DOHH2 (cell line): ENCODE measurements at regions not wholly inside any gene's neighbourhood (a gene's known extent, or its start where the extent isn't known, plus 50 kb on each side); places are given as distances from the start of the nearest gene placed in this dataset.

Experiments used
- H3F3A ChIP-seq: fragments of 200-600 bp; sonication (generic), shearing (Covaris generic); 2 replicates; pipeline ENCODE4 v1.6.0; 2016; ENCODE audit warnings: antibody characterized with exemption, mild to moderate bottlenecking; ENCODE audit not compliant: control insufficient read depth, insufficient read depth
- H3K27ac ChIP-seq: fragments of 200-600 bp; sonication (generic); 2 replicates; pipeline ENCODE4 v1.5.1; 2014; ENCODE audit warnings: low read depth, mild to moderate bottlenecking, low read length, moderate library complexity
- H3K27me3 ChIP-seq: fragments of 200-600 bp; sonication (generic); 2 replicates; pipeline ENCODE4 v1.6.1; 2014; ENCODE audit warnings: mild to moderate bottlenecking, low read length, mixed read lengths; ENCODE audit not compliant: control insufficient read depth
- H3K36me3 ChIP-seq: fragments of 200-600 bp; sonication (generic); 2 replicates; pipeline ENCODE4 v1.6.1; 2014; ENCODE audit warnings: mild to moderate bottlenecking, low read length, moderate library complexity, mixed read lengths; ENCODE audit not compliant: control insufficient read depth
- H3K4me1 ChIP-seq: fragments of 200-600 bp; sonication (generic); 2 replicates; pipeline ENCODE4 v1.6.1; 2014; ENCODE audit warnings: mild to moderate bottlenecking, low read length, mixed read lengths; ENCODE audit not compliant: control insufficient read depth
- H3K4me2 ChIP-seq: fragments of 200-600 bp; sonication (generic); 2 replicates; pipeline ENCODE4 v1.6.0; 2014; ENCODE audit warnings: mild to moderate bottlenecking, low read length, moderate library complexity
- H3K4me3 ChIP-seq: fragments of 200-600 bp; sonication (generic); 2 replicates; pipeline ENCODE4 v1.5.1; 2014; ENCODE audit warnings: mild to moderate bottlenecking, low read length, mixed read lengths
- H3K79me2 ChIP-seq: fragments of 200-600 bp; sonication (generic); 2 replicates; pipeline ENCODE4 v1.6.1; 2014; ENCODE audit warnings: mild to moderate bottlenecking, low read length, mixed read lengths; ENCODE audit not compliant: control insufficient read depth
- H3K9me2 ChIP-seq: fragments of 200-600 bp; sonication (generic); replicated peaks from 2 replicates; pipeline ENCODE4 v1.6.1; 2014; ENCODE audit warnings: mild to moderate bottlenecking, low read length, mixed read lengths; ENCODE audit not compliant: control insufficient read depth
- H3K9me3 ChIP-seq: fragments of 200-600 bp; sonication (generic); 2 replicates; pipeline ENCODE4 v1.6.1; 2014; ENCODE audit warnings: antibody characterized with exemption, low read length, mixed read lengths; ENCODE audit not compliant: control insufficient read depth, insufficient read depth
- H4K20me1 ChIP-seq: fragments of 200-600 bp; sonication (generic); 2 replicates; pipeline ENCODE4 v1.6.0; 2014; ENCODE audit warnings: low read depth, mild to moderate bottlenecking, antibody characterized with exemption, low read length, moderate library complexity; ENCODE audit not compliant: control insufficient read depth, insufficient read depth
- CTCF ChIP-seq: fragments of 200-600 bp; sonication (generic); IDR thresholded peaks from one replicate; pipeline ENCODE4 v1.5.1; 2014; ENCODE audit warnings: antibody characterized with exemption, mild to moderate bottlenecking, low read depth, low read length; ENCODE audit not compliant: poor library complexity, severe bottlenecking
- EZH2phosphoT487 ChIP-seq: fragments of 200-600 bp; sonication (generic); IDR thresholded peaks from 2 replicates; pipeline ENCODE4 v1.6.1; 2017; ENCODE audit warnings: borderline replicate concordance, mild to moderate bottlenecking, antibody characterized with exemption, low read length, moderate library complexity, mixed read lengths

GRCh38 chr13:83677985-83678384 is 204.3 kb downstream of the SLITRK1 start:
- Histone ChIP-seq H3K27me3 (no peaks in the 10 kb centered on the region), H3K79me2 (no peaks in the 10 kb centered on the region), H3K9me2 (no peaks in the 10 kb centered on the region), H3K9me3 (no peaks in the 10 kb centered on the region), H3F3A (no peaks in the 10 kb centered on the region), H3K4me3 (no peak overlapping the region), H4K20me1 (no peaks in the 10 kb centered on the region), H3K27ac (no peak overlapping the region), H3K36me3 (no peaks in the 10 kb centered on the region), H3K4me2 (no peak overlapping the region), H3K4me1 (no peaks in the 10 kb centered on the region)
- TF ChIP-seq EZH2phosphoT487 (no peak), CTCF (no peak)

GRCh38 chr13:83672612-83673011 is 209.7 kb downstream of the SLITRK1 start:
- TF ChIP-seq CTCF (no peak), EZH2phosphoT487 (no peak)
- H3K9me3 ChIP-seq: no peaks in the 10 kb centered on the region

GRCh38 chr13:83667606-83668005 is 214.7 kb downstream of the SLITRK1 start:
- no peaks in the 10 kb centered on the region for H3K79me2 ChIP-seq
- no peaks in the 10 kb centered on the region for H4K20me1 ChIP-seq
- no peaks in the 10 kb centered on the region for H3K9me2 ChIP-seq
- TF ChIP-seq CTCF (no peak), EZH2phosphoT487 (no peak)
- H3K4me1 ChIP-seq: no peaks in the 10 kb centered on the region
- H3K27ac ChIP-seq: no peak overlapping the region
- no peaks in the 10 kb centered on the region for H3K27me3 ChIP-seq
- no peaks in the 10 kb centered on the region for H3K36me3 ChIP-seq
- H3K9me3 ChIP-seq: no peaks in the 10 kb centered on the region
- no peak overlapping the region for H3K4me2 ChIP-seq
- no peaks in the 10 kb centered on the region for H3F3A ChIP-seq
- no peak overlapping the region for H3K4me3 ChIP-seq

More at GRCh38 chr13:83672612-83673011, 209.7 kb downstream of the SLITRK1 start:
- H3K27ac ChIP-seq: no peak overlapping the region
- no peaks in the 10 kb centered on the region for H3F3A ChIP-seq
- no peak overlapping the region for H3K4me2 ChIP-seq
- H3K36me3 ChIP-seq: no peaks in the 10 kb centered on the region
- no peaks in the 10 kb centered on the region for H3K79me2 ChIP-seq
- H3K27me3 ChIP-seq: no peaks in the 10 kb centered on the region
- no peaks in the 10 kb centered on the region for H4K20me1 ChIP-seq
- no peak overlapping the region for H3K4me3 ChIP-seq
- H3K4me1 ChIP-seq: no peaks in the 10 kb centered on the region
- H3K9me2 ChIP-seq: no peaks in the 10 kb centered on the region

GRCh38 chr13:83666141-83666540 is 216.1 kb downstream of the SLITRK1 start:
- TF ChIP-seq CTCF: no peak
- TF ChIP-seq EZH2phosphoT487: no peak
- H3K27ac ChIP-seq: no peak overlapping the region
- no peaks in the 10 kb centered on the region for H3K9me2 ChIP-seq
- no peak overlapping the region for H3K4me3 ChIP-seq
- H3K36me3 ChIP-seq: no peaks in the 10 kb centered on the region
- H3K9me3 ChIP-seq: no peaks in the 10 kb centered on the region
- no peaks in the 10 kb centered on the region for H3F3A ChIP-seq
- no peak overlapping the region for H3K4me2 ChIP-seq
- H3K4me1 ChIP-seq: no peaks in the 10 kb centered on the region
- H3K27me3 ChIP-seq: no peaks in the 10 kb centered on the region
- H3K79me2 ChIP-seq: no peaks in the 10 kb centered on the region
- H4K20me1 ChIP-seq: no peaks in the 10 kb centered on the region
